Upper lobe of left lung (tissue), 4 donors: ENCODE measurements at regions not wholly inside any gene's neighbourhood (a gene's known extent, or its start where the extent isn't known, plus 50 kb on each side); places are given as distances from the start of the nearest gene placed in this dataset.

Experiments
- EP300 ChIP-seq, 4 donors: sonication (generic); formaldehyde crosslinking; IDR thresholded peaks; one replicate each; pipeline ENCODE4 v1.5.1; 2017; ENCODE audit warnings: antibody characterized with exemption in 4 of 4, control low read depth in 2 of 4
- POLR2A ChIP-seq, 4 donors: fragments of 450-650 bp; IDR thresholded peaks; one replicate each; pipeline ENCODE4 v1.5.1; 2016 to 2017; ENCODE audit warnings: antibody characterized with exemption in 4 of 4, mild to moderate bottlenecking in 2 of 4
- TF ChIP-seq, protein P1 (sequence below), 6 experiments: fragments of 450-650 bp in 4 of 6; fragments of 200-600 bp in 2 of 6; sonication (generic) in 2 of 6; IDR thresholded peaks; one replicate each; pipeline ENCODE4 v1.5.1; 2016 to 2019; ENCODE audit warnings: antibody characterized with exemption in 6 of 6

- TF ChIP-seq, protein P1, sequence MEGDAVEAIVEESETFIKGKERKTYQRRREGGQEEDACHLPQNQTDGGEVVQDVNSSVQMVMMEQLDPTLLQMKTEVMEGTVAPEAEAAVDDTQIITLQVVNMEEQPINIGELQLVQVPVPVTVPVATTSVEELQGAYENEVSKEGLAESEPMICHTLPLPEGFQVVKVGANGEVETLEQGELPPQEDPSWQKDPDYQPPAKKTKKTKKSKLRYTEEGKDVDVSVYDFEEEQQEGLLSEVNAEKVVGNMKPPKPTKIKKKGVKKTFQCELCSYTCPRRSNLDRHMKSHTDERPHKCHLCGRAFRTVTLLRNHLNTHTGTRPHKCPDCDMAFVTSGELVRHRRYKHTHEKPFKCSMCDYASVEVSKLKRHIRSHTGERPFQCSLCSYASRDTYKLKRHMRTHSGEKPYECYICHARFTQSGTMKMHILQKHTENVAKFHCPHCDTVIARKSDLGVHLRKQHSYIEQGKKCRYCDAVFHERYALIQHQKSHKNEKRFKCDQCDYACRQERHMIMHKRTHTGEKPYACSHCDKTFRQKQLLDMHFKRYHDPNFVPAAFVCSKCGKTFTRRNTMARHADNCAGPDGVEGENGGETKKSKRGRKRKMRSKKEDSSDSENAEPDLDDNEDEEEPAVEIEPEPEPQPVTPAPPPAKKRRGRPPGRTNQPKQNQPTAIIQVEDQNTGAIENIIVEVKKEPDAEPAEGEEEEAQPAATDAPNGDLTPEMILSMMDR (IDR thresholded peaks at IDR 0.05) = no peak
- TF ChIP-seq POLR2A (IDR thresholded peaks at IDR 0.05) (no peak), EP300 (IDR thresholded peaks at IDR 0.05) (no peak)
Measured at GRCh38 chr15:27598251-27599009, 500.7 kb downstream of the OCA2 start.
